Loucy (cell line): ENCODE measurements at regions not wholly inside any gene's neighbourhood (a gene's known extent, or its start where the extent isn't known, plus 50 kb on each side); places are given as distances from the start of the nearest gene placed in this dataset.
"Not testable (repeated sequence)": the region's sequence is repeated elsewhere in the genome, so short reads cannot be mapped to it uniquely, and the experiment has no call there.

Source experiments
- H2AFZ ChIP-seq: fragments of 200-600 bp; sonication (generic); 2 replicates; pipeline ENCODE4 v1.6.0; 2016; ENCODE audit warnings: antibody characterized with exemption, mild to moderate bottlenecking, low read length, moderate library complexity
- H3F3A ChIP-seq: fragments of 200-600 bp; 2 replicates; pipeline ENCODE4 v1.6.0; 2016; ENCODE audit warnings: antibody characterized with exemption, low read depth, mild to moderate bottlenecking
- H3K27me3 ChIP-seq: fragments of 200-600 bp; sonication (generic); 2 replicates; pipeline ENCODE4 v1.6.1; 2014; ENCODE audit warnings: low read length, mild to moderate bottlenecking; ENCODE audit not compliant: insufficient read depth, poor library complexity, severe bottlenecking
- H3K36me3 ChIP-seq: fragments of 200-600 bp; sonication (generic); 2 replicates; pipeline ENCODE4 v1.6.1; 2016; ENCODE audit warnings: low read length; ENCODE audit not compliant: insufficient read depth
- H3K4me1 ChIP-seq: fragments of 200-600 bp; sonication (generic); 2 replicates; pipeline ENCODE4 v1.5.1; 2014; ENCODE audit warnings: low read length, mild to moderate bottlenecking; ENCODE audit not compliant: insufficient read depth, poor library complexity, severe bottlenecking
- H3K4me2 ChIP-seq: fragments of 200-600 bp; sonication (generic); 2 replicates; pipeline ENCODE4 v1.6.0; 2014; ENCODE audit warnings: antibody characterized with exemption, low read length, low read depth, mild to moderate bottlenecking; ENCODE audit not compliant: poor library complexity, severe bottlenecking
- H3K4me3 ChIP-seq: fragments of 200-600 bp; sonication (generic); 2 replicates; pipeline ENCODE4 v1.5.1; 2014; ENCODE audit warnings: low read length, mild to moderate bottlenecking, mixed read lengths; ENCODE audit not compliant: poor library complexity, severe bottlenecking
- H3K79me2 ChIP-seq: fragments of 200-600 bp; sonication (generic); 2 replicates; pipeline ENCODE4 v1.6.1; 2014; ENCODE audit warnings: low read length; ENCODE audit not compliant: insufficient read depth
- H3K9ac ChIP-seq: fragments of 200-600 bp; sonication (generic); 2 replicates; pipeline ENCODE4 v1.6.0; 2014; ENCODE audit warnings: mild to moderate bottlenecking, low read depth, low read length, moderate library complexity; ENCODE audit not compliant: poor library complexity, severe bottlenecking
- H3K9me2 ChIP-seq: fragments of 200-600 bp; sonication (generic); replicated peaks from 2 replicates; pipeline ENCODE4 v1.6.1; 2016; ENCODE audit warnings: low read depth, low read length, mixed read lengths
- H3K9me3 ChIP-seq: fragments of 200-600 bp; sonication (generic); 2 replicates; pipeline ENCODE4 v1.6.1; 2014; ENCODE audit warnings: mild to moderate bottlenecking, antibody characterized with exemption, low read length, low read depth; ENCODE audit not compliant: insufficient read depth
- H4K20me1 ChIP-seq: fragments of 200-600 bp; sonication (generic); 2 replicates; pipeline ENCODE4 v1.6.0; 2014; ENCODE audit warnings: antibody characterized with exemption, low read length, mild to moderate bottlenecking; ENCODE audit not compliant: insufficient read depth, poor library complexity, severe bottlenecking
- CTCF ChIP-seq: fragments of 200-600 bp; sonication (generic); conservative IDR thresholded peaks from 2 replicates; pipeline ENCODE4 v1.5.1; 2014; ENCODE audit warnings: mild to moderate bottlenecking, antibody characterized with exemption, low read length
- EZH2phosphoT487 ChIP-seq: fragments of 200-600 bp; IDR thresholded peaks from 2 replicates; pipeline ENCODE4 v1.6.1; 2018; ENCODE audit warnings: antibody characterized with exemption, mild to moderate bottlenecking, moderate library complexity, borderline replicate concordance

GRCh38 chr13:50392977-50393376 is 377.7 kb downstream of the KCNRG start:
- H3K4me3 ChIP-seq: no peak overlapping the region
- TF ChIP-seq CTCF: no peak
- no peak for TF ChIP-seq EZH2phosphoT487
- H3K9me2 ChIP-seq: no peaks in the 10 kb centered on the region
- peaks cover 10% of the 10 kb centered on the region for H3K4me1 ChIP-seq
- peaks cover 6% of the 10 kb centered on the region for H4K20me1 ChIP-seq
- no peaks in the 10 kb centered on the region for H3F3A ChIP-seq
- no peaks in the 10 kb centered on the region for H3K27me3 ChIP-seq
- peaks cover 2% of the 10 kb centered on the region; the same call in 1 of the 2 replicates for H3K79me2 ChIP-seq
- no peak overlapping the region for H3K9ac ChIP-seq
- H3K9me3 ChIP-seq: no peaks in the 10 kb centered on the region
- peaks cover 9% of the 10 kb centered on the region; the same call in 1 of the 2 replicates for H3K36me3 ChIP-seq
- no peak overlapping the region for H3K4me2 ChIP-seq
- no peak overlapping the region for H2AFZ ChIP-seq

- no peak for TF ChIP-seq EZH2phosphoT487
- no peak for TF ChIP-seq CTCF
- Histone ChIP-seq H3K9me2 (no peaks in the 10 kb centered on the region), H3K9me3 (no peaks in the 10 kb centered on the region), H3K4me1 (peaks cover 3% of the 10 kb centered on the region), H3K4me2 (no peak overlapping the region), H3K9ac (no peak overlapping the region), H3K4me3 (no peak overlapping the region), H4K20me1 (peaks cover 6% of the 10 kb centered on the region), H3K27me3 (no peaks in the 10 kb centered on the region), H3K36me3 (peaks cover 11% of the 10 kb centered on the region; the same call in 1 of the 2 replicates), H3K79me2 (no peaks in the 10 kb centered on the region; the same call in 1 of the 2 replicates), H2AFZ (no peak overlapping the region), H3F3A (no peaks in the 10 kb centered on the region)
Observed at GRCh38 chr13:50393628-50394027, 378.4 kb downstream of the KCNRG start.

DNA sequence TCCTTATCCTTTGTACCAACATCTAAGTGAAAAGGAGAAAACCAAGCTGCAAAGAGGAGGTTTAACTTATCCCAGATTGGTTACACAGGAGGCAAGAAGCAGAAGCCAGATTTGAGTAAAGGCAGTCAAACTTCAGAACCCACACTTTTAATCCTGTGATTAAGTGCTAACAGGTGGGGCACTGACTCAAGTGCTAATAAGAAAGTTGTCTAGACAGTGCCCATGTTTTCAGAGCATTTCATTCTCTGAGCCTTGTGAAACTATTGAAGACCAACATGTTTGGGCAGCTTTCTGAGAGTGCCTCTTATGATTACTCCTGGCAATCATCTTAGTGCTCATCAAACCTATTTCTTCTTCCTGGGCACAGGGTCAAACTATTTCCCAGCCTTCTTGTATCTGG is 380.8 kb downstream of the KCNRG start:
- no peak overlapping the region for H3K9ac ChIP-seq

DNA sequence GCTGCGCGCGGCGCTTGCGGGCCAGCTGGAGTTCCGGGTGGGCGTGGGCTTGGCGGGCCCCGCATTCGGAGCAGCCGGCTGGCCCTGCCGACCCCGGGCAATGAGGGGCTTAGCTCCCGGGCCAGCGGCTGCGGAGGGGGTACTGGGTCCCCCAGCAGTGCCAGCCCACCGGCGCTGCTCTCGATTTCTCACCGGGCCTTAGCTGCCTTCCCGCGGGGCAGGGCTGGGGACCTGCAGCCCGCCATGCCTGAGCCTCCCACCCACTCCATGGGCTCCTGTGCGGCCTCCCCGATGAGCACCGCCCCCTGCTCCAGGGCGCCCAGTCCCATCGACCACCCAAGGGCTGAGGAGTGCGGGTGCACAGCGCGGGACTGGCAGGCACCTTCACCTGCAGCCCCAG is 381.4 kb downstream of the KCNRG start:
- H3K79me2 ChIP-seq, H3K9me3 ChIP-seq, H4K20me1 ChIP-seq, H3K9me2 ChIP-seq, H3K27me3 ChIP-seq, H3K9ac ChIP-seq, H3K4me2 ChIP-seq, H3K4me1 ChIP-seq, H3K4me3 ChIP-seq, H3F3A ChIP-seq, H2AFZ ChIP-seq: not testable (repeated sequence)
- H3K36me3 ChIP-seq: peaks cover 22% of the 10 kb centered on the region; the same call in 1 of the 2 replicates

More for the DNA sequence above, 380.8 kb downstream of the KCNRG start:
- TF ChIP-seq EZH2phosphoT487 (no peak), CTCF (no peak)
- no peaks in the 10 kb centered on the region for H3F3A ChIP-seq
- H3K4me2 ChIP-seq: no peak overlapping the region
- H3K9me2 ChIP-seq: no peaks in the 10 kb centered on the region
- H3K79me2 ChIP-seq: no peaks in the 10 kb centered on the region
- H3K27me3 ChIP-seq: no peaks in the 10 kb centered on the region
- no peak overlapping the region for H3K4me3 ChIP-seq
- H3K36me3 ChIP-seq: peaks cover 19% of the 10 kb centered on the region; the same call in 1 of the 2 replicates
- H3K4me1 ChIP-seq: no peaks in the 10 kb centered on the region
- H4K20me1 ChIP-seq: no peaks in the 10 kb centered on the region
- no peak overlapping the region for H2AFZ ChIP-seq
- no peaks in the 10 kb centered on the region for H3K9me3 ChIP-seq
